IMR-90 (cell line): ENCODE measurements at regions not wholly inside any gene's neighbourhood (a gene's known extent, or its start where the extent isn't known, plus 50 kb on each side); places are given as distances from the start of the nearest gene placed in this dataset.

Experiments
- ATAC-seq: fragments of 200-7000 bp; cut with Tn5 transposase; 2 replicates; pipeline ENCODE4 v1.9.1; 2020; ENCODE audit warnings: low read depth, mild to moderate bottlenecking, moderate library complexity
- BruUV-seq: library from RNA; stranded (reverse); fragments of 400-500 nt; replicated peaks from 2 replicates; lab custom pipeline; 2021; lab: Mats Ljungman, UMichigan
- CTCF ChIA-PET: fragments of 300-600 bp; formaldehyde crosslinking; extraction: SDS; loops from one replicate; lab custom pipeline; 2021; ENCODE audit warnings: antibody characterized with exemption; lab: Yijun Ruan, JAX
- POLR2A ChIA-PET: fragments of 300-600 bp; sonication (Branson Sonifier 250); formaldehyde crosslinking; loops from one replicate; lab custom pipeline; 2022; ENCODE audit warnings: antibody characterized with exemption; ENCODE audit not compliant: unreplicated experiment; lab: Charles Lee
- DNase-seq: peaks from one replicate; pipeline ENCODE4 v3.0.0; 2013
- H2AFZ ChIP-seq: replicated peaks from 2 replicates; pipeline ENCODE3; 2013; ENCODE audit warnings: low read length, mild to moderate bottlenecking; ENCODE audit not compliant: poor library complexity
- H2AK5ac ChIP-seq: 2 replicates; pipeline ENCODE4 v1.6.1; 2013; ENCODE audit warnings: low read depth, low read length, inconsistent platforms
- H2AK9ac ChIP-seq: replicated peaks from 2 replicates; pipeline ENCODE3; 2013; ENCODE audit warnings: mild to moderate bottlenecking, low read depth, low read length, moderate library complexity; ENCODE audit not compliant: poor library complexity
- H2BK120ac ChIP-seq: 2 replicates; pipeline ENCODE4 v1.6.1; 2013; ENCODE audit warnings: low read depth, low read length, inconsistent platforms
- H2BK15ac ChIP-seq: 3 replicates; pipeline ENCODE4 v1.6.1; 2013; ENCODE audit warnings: low read depth, low read length, inconsistent platforms
- H2BK20ac ChIP-seq: 2 replicates; pipeline ENCODE4 v1.6.1; 2013; ENCODE audit warnings: low read depth, mild to moderate bottlenecking, inconsistent platforms, low read length, moderate library complexity
- H2BK5ac ChIP-seq: 2 replicates; pipeline ENCODE4 v1.6.1; 2013; ENCODE audit warnings: mild to moderate bottlenecking, low read depth, low read length, inconsistent platforms; ENCODE audit not compliant: poor library complexity, severe bottlenecking
- H3K14ac ChIP-seq: replicated peaks from 2 replicates; pipeline ENCODE4 v1.6.1; 2013; ENCODE audit warnings: low read depth, low read length, inconsistent platforms
- H3K18ac ChIP-seq: 2 replicates; pipeline ENCODE4 v1.6.1; 2013; ENCODE audit warnings: low read depth, low read length, control low read depth
- H3K23ac ChIP-seq: 2 replicates; pipeline ENCODE4 v1.6.1; 2013; ENCODE audit warnings: low read depth, low read length, inconsistent platforms
- H3K27ac ChIP-seq: 2 replicates; pipeline ENCODE4 v1.5.1; 2013; ENCODE audit warnings: mild to moderate bottlenecking, control low read depth, low read length; ENCODE audit not compliant: insufficient read depth
- H3K27me3 ChIP-seq: 2 replicates; pipeline ENCODE4 v1.6.1; 2013; ENCODE audit warnings: low read length; ENCODE audit not compliant: control insufficient read depth, insufficient read depth
- H3K36me3 ChIP-seq: 2 replicates; pipeline ENCODE4 v1.6.1; 2013; ENCODE audit warnings: low read length, mixed read lengths; ENCODE audit not compliant: control insufficient read depth, insufficient read depth
- H3K4ac ChIP-seq: 2 replicates; pipeline ENCODE4 v1.6.1; 2013; ENCODE audit warnings: low read depth, low read length, inconsistent platforms
- H3K4me1 ChIP-seq: 2 replicates; pipeline ENCODE4 v1.6.1; 2013; ENCODE audit warnings: low read length, mixed read lengths; ENCODE audit not compliant: control insufficient read depth, insufficient read depth
- H3K4me2 ChIP-seq: 2 replicates; pipeline ENCODE4 v1.6.1; 2013; ENCODE audit warnings: low read depth, mild to moderate bottlenecking, control low read depth, low read length, moderate library complexity
- H3K4me3 ChIP-seq: 2 replicates; pipeline ENCODE4 v1.5.1; 2013; ENCODE audit warnings: low read depth, mild to moderate bottlenecking, control low read depth, low read length, moderate library complexity; ENCODE audit not compliant: insufficient read depth
- H3K56ac ChIP-seq: 2 replicates; pipeline ENCODE4 v1.6.1; 2013; ENCODE audit warnings: low read length, inconsistent platforms; ENCODE audit not compliant: insufficient read depth; ENCODE audit errors: extremely low read depth
- H3K79me1 ChIP-seq, 2 experiments: 2 replicates each; pipeline ENCODE4 v1.6.1; 2013; ENCODE audit warnings: low read length in 2 of 2, inconsistent platforms in 1 of 2, low read depth in 1 of 2
- H3K9ac ChIP-seq: 2 replicates; pipeline ENCODE4 v1.6.1; 2013; ENCODE audit warnings: low read depth, low read length, control low read depth
- H3K9me1 ChIP-seq: 2 replicates; pipeline ENCODE4 v1.6.1; 2013; ENCODE audit warnings: low read length, inconsistent platforms; ENCODE audit not compliant: insufficient read depth
- H3K9me3 ChIP-seq: 2 replicates; pipeline ENCODE4 v1.6.1; 2013; ENCODE audit warnings: low read length; ENCODE audit not compliant: control insufficient read depth, insufficient read depth
- H4K20me1 ChIP-seq: 2 replicates; pipeline ENCODE4 v1.6.1; 2013; ENCODE audit warnings: low read length, inconsistent platforms; ENCODE audit not compliant: insufficient read depth
- H4K5ac ChIP-seq: 2 replicates; pipeline ENCODE4 v1.6.1; 2013; ENCODE audit warnings: mild to moderate bottlenecking, low read depth, low read length, control low read depth
- H4K8ac ChIP-seq, 2 experiments: 2 replicates each; pipeline ENCODE4 v1.6.1; 2013; ENCODE audit warnings: low read depth in 2 of 2, low read length in 2 of 2, control low read depth in 1 of 2, inconsistent platforms in 1 of 2
- H4K91ac ChIP-seq: 2 replicates; pipeline ENCODE4 v1.6.1; 2013; ENCODE audit warnings: low read depth, low read length, inconsistent platforms; ENCODE audit not compliant: insufficient read depth
- BHLHE40 ChIP-seq: fragments of 150-350 bp; IDR thresholded peaks from 2 replicates; pipeline ENCODE4 v1.6.1; 2016; ENCODE audit warnings: mild to moderate bottlenecking, low read depth, low read length
- CEBPB ChIP-seq: IDR thresholded peaks from 2 replicates; pipeline ENCODE4 v1.6.1; 2012; ENCODE audit warnings: low read depth, low read length, improper control_type of control experiment
- CHD1 ChIP-seq: IDR thresholded peaks from 2 replicates; pipeline ENCODE4 v1.6.1; 2012; ENCODE audit warnings: low read depth, low read length, improper control_type of control experiment
- FOS ChIP-seq: fragments of 150-350 bp; IDR thresholded peaks from 2 replicates; pipeline ENCODE4 v1.6.1; 2016; ENCODE audit warnings: low read depth, low read length
- MAFK ChIP-seq: IDR thresholded peaks from 2 replicates; pipeline ENCODE4 v1.6.1; 2012; ENCODE audit warnings: low read depth, low read length, improper control_type of control experiment
- MAZ ChIP-seq: IDR thresholded peaks from 2 replicates; pipeline ENCODE4 v1.6.1; 2012; ENCODE audit warnings: low read depth, mild to moderate bottlenecking, low read length, improper control_type of control experiment, moderate library complexity, borderline replicate concordance
- MXI1 ChIP-seq: IDR thresholded peaks from 2 replicates; pipeline ENCODE4 v1.6.1; 2012; ENCODE audit warnings: low read depth, mild to moderate bottlenecking, low read length, moderate library complexity, borderline replicate concordance
- NFE2L2 ChIP-seq: fragments of 150-350 bp; IDR thresholded peaks from 2 replicates; pipeline ENCODE4 v1.6.1; 2016; ENCODE audit warnings: low read depth, mild to moderate bottlenecking, low read length
- POLR2A ChIP-seq: IDR thresholded peaks from 2 replicates; pipeline ENCODE4 v1.6.1; 2012; ENCODE audit warnings: mild to moderate bottlenecking, low read depth, low read length
- RAD21 ChIP-seq: IDR thresholded peaks from 2 replicates; pipeline ENCODE4 v1.6.1; 2012; ENCODE audit warnings: low read length, improper control_type of control experiment
- RCOR1 ChIP-seq: IDR thresholded peaks from 2 replicates; pipeline ENCODE4 v1.6.1; 2012; ENCODE audit warnings: mild to moderate bottlenecking, low read length, improper control_type of control experiment; ENCODE audit not compliant: insufficient replicate concordance
- RFX5 ChIP-seq: IDR thresholded peaks from 2 replicates; pipeline ENCODE4 v1.8.0; 2012; ENCODE audit warnings: low read depth, mild to moderate bottlenecking, low read length, moderate library complexity
- SMC3 ChIP-seq: fragments of 150-350 bp; IDR thresholded peaks from 2 replicates; pipeline ENCODE4 v1.6.1; 2016; ENCODE audit warnings: low read depth, mild to moderate bottlenecking, antibody characterized with exemption, low read length, moderate library complexity
- WGBS, 2 experiments: methylation state at CpG; one replicate each; pipeline versions ENCODE4 v1.1.5 to v1.1.7; 2013; ENCODE audit warnings: missing lambda C conversion rate in 2 of 2; ENCODE audit not compliant: insufficient read length in 1 of 2; ENCODE audit errors: extremely low coverage in 2 of 2; 5-methylcytosine and 5-hydroxymethylcytosine counted together
- dilution Hi-C: fragments of 300-500 bp; cut with HindIII; formaldehyde crosslinking; loops from one replicate; pipeline ENCODE4 v1.14.3; 2018; ENCODE audit warnings: low sequenced_read_pairs; ENCODE audit not compliant: unreplicated experiment
- in situ Hi-C: fragments of 300-500 bp; cut with MboI; formaldehyde crosslinking; loops from 3 replicates; pipeline ENCODE4 v1.14.3; 2019; ENCODE audit warnings: low sequenced_read_pairs, inconsistent platforms, mixed read lengths
- intact Hi-C: fragments of 100-400 bp; cut with micrococcal nuclease; formaldehyde crosslinking; loops from 2 replicates; pipeline ENCODE4 v1.10.0; 2022
- TF ChIP-seq, protein P1 (sequence below): fragments of 150-350 bp; IDR thresholded peaks from 2 replicates; pipeline ENCODE4 v1.6.1; 2017; ENCODE audit warnings: mild to moderate bottlenecking, antibody characterized with exemption, low read length, low read depth
- TF ChIP-seq, protein P2 (sequence below): fragments of 150-350 bp; IDR thresholded peaks from 2 replicates; pipeline ENCODE4 v1.6.1; 2016; ENCODE audit warnings: low read depth, mild to moderate bottlenecking, low read length, moderate library complexity, borderline replicate concordance
- TF ChIP-seq, protein P3 (sequence below): conservative IDR thresholded peaks from 2 replicates; pipeline ENCODE4 v1.5.1; 2012; ENCODE audit warnings: mild to moderate bottlenecking, low read depth, low read length, improper control_type of control experiment

DNA sequence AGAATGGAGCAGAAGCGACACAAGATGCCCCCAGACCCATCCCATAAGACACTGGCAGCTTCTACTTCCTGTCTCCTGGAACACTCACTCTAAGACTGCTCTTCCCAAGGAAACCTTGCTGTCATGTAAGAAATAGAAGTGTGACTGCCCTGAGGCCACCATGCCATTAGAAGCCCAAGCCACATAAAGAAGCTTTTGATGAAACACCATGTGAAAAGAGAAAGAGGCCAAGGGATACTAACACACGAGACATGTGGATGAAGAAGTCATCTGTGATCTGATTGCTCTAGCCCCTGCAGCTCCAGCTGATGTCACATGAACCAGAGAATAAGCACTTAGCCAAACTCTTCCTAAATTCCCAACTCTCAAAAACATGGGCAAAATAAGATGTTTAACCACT lies 117.9 kb upstream of the PCSK2 start:
- no peak for DNase-seq
- Histone ChIP-seq H3K18ac (no peak overlapping the region), H3K14ac (no peak overlapping the region), H4K5ac (no peak overlapping the region), H3K79me1 (no peaks in the 10 kb centered on the region), H2BK15ac (no peak overlapping the region), H4K8ac (no peak overlapping the region), H3K4ac (no peak overlapping the region), H4K91ac (no peak overlapping the region), H3K23ac (no peak overlapping the region), H3K27ac (no peak overlapping the region), H3K27me3 (no peaks in the 10 kb centered on the region), H3K56ac (no peak overlapping the region), H3K4me3 (no peak overlapping the region), H3K9me1 (no peaks in the 10 kb centered on the region), H3K9me3 (no peaks in the 10 kb centered on the region), H2AK5ac (no peak overlapping the region), H3K36me3 (no peaks in the 10 kb centered on the region), H2BK5ac (no peak overlapping the region), H2BK120ac (no peak overlapping the region), H3K4me2 (no peak overlapping the region), H2AFZ (no peak overlapping the region), H4K20me1 (no peaks in the 10 kb centered on the region), H3K9ac (no peak overlapping the region), H2AK9ac (no peak overlapping the region), H3K4me1 (no peaks in the 10 kb centered on the region), H2BK20ac (no peak overlapping the region)
- intact Hi-C loops: no loop called here
- POLR2A ChIA-PET: no interaction called here
- TF ChIP-seq BHLHE40 (no peak), MAZ (no peak), NFE2L2 (no peak), CEBPB (no peak), MXI1 (no peak), RAD21 (no peak), RFX5 (no peak), RCOR1 (no peak), MAFK (no peak), SMC3 (no peak), POLR2A (no peak), FOS (no peak), CHD1 (no peak)
- TF ChIP-seq, protein P1, sequence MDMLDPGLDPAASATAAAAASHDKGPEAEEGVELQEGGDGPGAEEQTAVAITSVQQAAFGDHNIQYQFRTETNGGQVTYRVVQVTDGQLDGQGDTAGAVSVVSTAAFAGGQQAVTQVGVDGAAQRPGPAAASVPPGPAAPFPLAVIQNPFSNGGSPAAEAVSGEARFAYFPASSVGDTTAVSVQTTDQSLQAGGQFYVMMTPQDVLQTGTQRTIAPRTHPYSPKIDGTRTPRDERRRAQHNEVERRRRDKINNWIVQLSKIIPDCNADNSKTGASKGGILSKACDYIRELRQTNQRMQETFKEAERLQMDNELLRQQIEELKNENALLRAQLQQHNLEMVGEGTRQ: no peak
- TF ChIP-seq, protein P2, sequence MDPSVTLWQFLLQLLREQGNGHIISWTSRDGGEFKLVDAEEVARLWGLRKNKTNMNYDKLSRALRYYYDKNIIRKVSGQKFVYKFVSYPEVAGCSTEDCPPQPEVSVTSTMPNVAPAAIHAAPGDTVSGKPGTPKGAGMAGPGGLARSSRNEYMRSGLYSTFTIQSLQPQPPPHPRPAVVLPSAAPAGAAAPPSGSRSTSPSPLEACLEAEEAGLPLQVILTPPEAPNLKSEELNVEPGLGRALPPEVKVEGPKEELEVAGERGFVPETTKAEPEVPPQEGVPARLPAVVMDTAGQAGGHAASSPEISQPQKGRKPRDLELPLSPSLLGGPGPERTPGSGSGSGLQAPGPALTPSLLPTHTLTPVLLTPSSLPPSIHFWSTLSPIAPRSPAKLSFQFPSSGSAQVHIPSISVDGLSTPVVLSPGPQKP: no peak
- TF ChIP-seq, protein P3, sequence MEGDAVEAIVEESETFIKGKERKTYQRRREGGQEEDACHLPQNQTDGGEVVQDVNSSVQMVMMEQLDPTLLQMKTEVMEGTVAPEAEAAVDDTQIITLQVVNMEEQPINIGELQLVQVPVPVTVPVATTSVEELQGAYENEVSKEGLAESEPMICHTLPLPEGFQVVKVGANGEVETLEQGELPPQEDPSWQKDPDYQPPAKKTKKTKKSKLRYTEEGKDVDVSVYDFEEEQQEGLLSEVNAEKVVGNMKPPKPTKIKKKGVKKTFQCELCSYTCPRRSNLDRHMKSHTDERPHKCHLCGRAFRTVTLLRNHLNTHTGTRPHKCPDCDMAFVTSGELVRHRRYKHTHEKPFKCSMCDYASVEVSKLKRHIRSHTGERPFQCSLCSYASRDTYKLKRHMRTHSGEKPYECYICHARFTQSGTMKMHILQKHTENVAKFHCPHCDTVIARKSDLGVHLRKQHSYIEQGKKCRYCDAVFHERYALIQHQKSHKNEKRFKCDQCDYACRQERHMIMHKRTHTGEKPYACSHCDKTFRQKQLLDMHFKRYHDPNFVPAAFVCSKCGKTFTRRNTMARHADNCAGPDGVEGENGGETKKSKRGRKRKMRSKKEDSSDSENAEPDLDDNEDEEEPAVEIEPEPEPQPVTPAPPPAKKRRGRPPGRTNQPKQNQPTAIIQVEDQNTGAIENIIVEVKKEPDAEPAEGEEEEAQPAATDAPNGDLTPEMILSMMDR: no peak
- no peak for ATAC-seq
- BruUV-seq: no TSS peak
- in situ Hi-C loops: no loop called here
- dilution Hi-C loops: no loop called here
- CTCF ChIA-PET: no interaction called here
- no CpG with 5 or more reads among the region's 2 CpGs for WGBS, 2 experiments
